PC-9 (cell line): ENCODE measurements at regions not wholly inside any gene's neighbourhood (a gene's known extent, or its start where the extent isn't known, plus 50 kb on each side); places are given as distances from the start of the nearest gene placed in this dataset.
A peak's percentile ranks its signal among the peaks of the same experiment; 100 is the strongest.

Experiments
- BruUV-seq: library from RNA; stranded (reverse); fragments of 400-500 nt; replicated peaks from 2 replicates; lab custom pipeline; 2021; lab: Mats Ljungman, UMichigan
- CTCF ChIA-PET: fragments of 300-600 bp; sonication (Branson Sonifier 250); formaldehyde crosslinking; loops from one replicate; lab custom pipeline; 2022; ENCODE audit warnings: antibody characterized with exemption; lab: Charles Lee
- POLR2A ChIA-PET: fragments of 300-600 bp; sonication (Branson Sonifier 250); formaldehyde crosslinking; loops from one replicate; lab custom pipeline; 2022; ENCODE audit warnings: antibody characterized with exemption; ENCODE audit not compliant: unreplicated experiment; lab: Charles Lee
- DNase-seq, 2 experiments: peaks; one replicate each; pipeline versions ENCODE4 v3.0.0 to v3.0.0-alpha.2; 2015 to 2022; ENCODE audit warnings: mixed read lengths in 1 of 2
- H2AFZ ChIP-seq: fragments of 200-600 bp; sonication (generic); 2 replicates; pipeline ENCODE4 v1.8.1; 2017; ENCODE audit warnings: antibody characterized with exemption
- H3F3A ChIP-seq: fragments of 200-600 bp; sonication (generic); 2 replicates; pipeline ENCODE4 v1.8.1; 2017; ENCODE audit warnings: antibody characterized with exemption, mild to moderate bottlenecking, low read depth; ENCODE audit not compliant: insufficient read depth
- H3K27ac ChIP-seq: fragments of 200-600 bp; sonication (generic); 2 replicates; pipeline ENCODE4 v1.6.1; 2016; ENCODE audit warnings: mixed run types
- H3K27me3 ChIP-seq: fragments of 200-600 bp; sonication (generic); 2 replicates; pipeline ENCODE4 v1.6.1; 2016; ENCODE audit warnings: low read depth, mixed run types; ENCODE audit not compliant: insufficient read depth
- H3K36me3 ChIP-seq: fragments of 200-600 bp; sonication (generic); 2 replicates; pipeline ENCODE4 v1.6.1; 2016; ENCODE audit warnings: low read depth, mixed run types
- H3K4me1 ChIP-seq: fragments of 200-600 bp; sonication (generic); replicated peaks from 2 replicates; pipeline ENCODE4 v1.6.1; 2016; ENCODE audit warnings: mixed run types; ENCODE audit not compliant: insufficient read depth
- H3K4me2 ChIP-seq: fragments of 200-600 bp; sonication (generic); 2 replicates; pipeline ENCODE4 v1.6.1; 2017; ENCODE audit warnings: mixed run types
- H3K4me3 ChIP-seq: fragments of 200-600 bp; sonication (generic); 2 replicates; pipeline ENCODE4 v1.6.1; 2016; ENCODE audit warnings: mixed run types
- H3K79me2 ChIP-seq: fragments of 200-600 bp; sonication (generic); 2 replicates; pipeline ENCODE4 v1.6.1; 2017; ENCODE audit warnings: low read depth, mixed run types
- H3K9me2 ChIP-seq: fragments of 200-600 bp; sonication (generic); 2 replicates; pipeline ENCODE4 v1.8.1; 2017; ENCODE audit warnings: mild to moderate bottlenecking; ENCODE audit not compliant: insufficient read depth
- H3K9me3 ChIP-seq: fragments of 200-600 bp; sonication (generic); 2 replicates; pipeline ENCODE4 v1.8.1; 2016; ENCODE audit warnings: low read depth; ENCODE audit not compliant: insufficient read depth
- H4K20me1 ChIP-seq: fragments of 200-600 bp; sonication (generic); 2 replicates; pipeline ENCODE4 v1.8.1; 2017; ENCODE audit not compliant: insufficient read depth
- CTCF ChIP-seq: fragments of 200-600 bp; sonication (generic); conservative IDR thresholded peaks from 2 replicates; pipeline ENCODE4 v1.6.1; 2017; ENCODE audit warnings: mixed run types, antibody characterized with exemption, mild to moderate bottlenecking, moderate library complexity
- EZH2 ChIP-seq: fragments of 200-600 bp; sonication (generic); IDR thresholded peaks from 2 replicates; pipeline ENCODE4 v1.8.0; 2017; ENCODE audit warnings: antibody characterized with exemption, low read depth
- intact Hi-C: fragments of 100-400 bp; cut with micrococcal nuclease; formaldehyde crosslinking; loops from one replicate; pipeline ENCODE4 v1.10.0; 2022; ENCODE audit not compliant: unreplicated experiment

- Histone ChIP-seq H3K36me3 (no peaks in the 10 kb centered on the region), H2AFZ (no peak overlapping the region), H3F3A (no peaks in the 10 kb centered on the region), H3K4me1 (no peaks in the 10 kb centered on the region), H3K4me3 (no peak overlapping the region), H3K9me2 (no peaks in the 10 kb centered on the region), H3K27ac (no peak overlapping the region), H3K9me3 (0 out of 2 replicates have a peak, but pooled peaks cover 3% of the 10 kb centered on the region), H3K4me2 (no peak overlapping the region), H3K27me3 (no peaks in the 10 kb centered on the region), H3K79me2 (no peaks in the 10 kb centered on the region), H4K20me1 (no peaks in the 10 kb centered on the region)
- no peak for TF ChIP-seq EZH2
- TF ChIP-seq CTCF: no peak
- peak in 1 of 2 experiments; percentile 15 for DNase-seq
- no TSS peak for BruUV-seq
- CTCF ChIA-PET: no interaction called here
- POLR2A ChIA-PET: no interaction called here
- intact Hi-C loops: no loop called here
Observed at GRCh38 chr1:68673771-68674170, 176.9 kb upstream of the DEPDC1 start.

GRCh38 chr1:68675336-68675735 is 178.5 kb upstream of the DEPDC1 start:
- TF ChIP-seq EZH2: no peak
- TF ChIP-seq CTCF: no peak
- CTCF ChIA-PET: no interaction called here
- Histone ChIP-seq H3K27ac (no peak overlapping the region), H4K20me1 (no peaks in the 10 kb centered on the region), H3K4me3 (no peak overlapping the region), H3K9me2 (no peaks in the 10 kb centered on the region), H3K36me3 (no peaks in the 10 kb centered on the region), H3K9me3 (no peaks in the 10 kb centered on the region), H3K4me2 (no peak overlapping the region), H3F3A (no peaks in the 10 kb centered on the region), H3K27me3 (no peaks in the 10 kb centered on the region; the same call in 1 of the 2 replicates), H2AFZ (no peak overlapping the region), H3K79me2 (no peaks in the 10 kb centered on the region), H3K4me1 (no peaks in the 10 kb centered on the region)
- no TSS peak for BruUV-seq
- DNase-seq: no peak
- intact Hi-C loops: no loop called here
- POLR2A ChIA-PET: no interaction called here

GRCh38 chr1:68677684-68678351 is 180.9 kb upstream of the DEPDC1 start:
- TF ChIP-seq CTCF (no peak), EZH2 (no peak)
- Histone ChIP-seq H3K9me3 (no peaks in the 10 kb centered on the region), H3F3A (no peaks in the 10 kb centered on the region), H3K79me2 (no peaks in the 10 kb centered on the region), H3K4me2 (no peak overlapping the region), H3K4me1 (no peaks in the 10 kb centered on the region), H3K4me3 (no peak overlapping the region), H3K9me2 (no peaks in the 10 kb centered on the region; the same call in 1 of the 2 replicates), H4K20me1 (no peaks in the 10 kb centered on the region), H2AFZ (no peak overlapping the region), H3K27ac (no peak overlapping the region), H3K27me3 (no peaks in the 10 kb centered on the region; the same call in 1 of the 2 replicates), H3K36me3 (no peaks in the 10 kb centered on the region)
- BruUV-seq: no TSS peak
- intact Hi-C loops: no loop called here
- POLR2A ChIA-PET: no interaction called here
- CTCF ChIA-PET: no interaction called here
- DNase-seq: no peak
